GM21381 (cell line): ENCODE measurements at regions not wholly inside any gene's neighbourhood (a gene's known extent, or its start where the extent isn't known, plus 50 kb on each side); places are given as distances from the start of the nearest gene placed in this dataset.

Experiments
- ATAC-seq: cut with Tn5 transposase; IDR thresholded peaks from one replicate; pipeline ENCODE4 v1.9.1; 2021; ENCODE audit warnings: mild to moderate bottlenecking, moderate library complexity; ENCODE audit not compliant: unreplicated experiment

DNA sequence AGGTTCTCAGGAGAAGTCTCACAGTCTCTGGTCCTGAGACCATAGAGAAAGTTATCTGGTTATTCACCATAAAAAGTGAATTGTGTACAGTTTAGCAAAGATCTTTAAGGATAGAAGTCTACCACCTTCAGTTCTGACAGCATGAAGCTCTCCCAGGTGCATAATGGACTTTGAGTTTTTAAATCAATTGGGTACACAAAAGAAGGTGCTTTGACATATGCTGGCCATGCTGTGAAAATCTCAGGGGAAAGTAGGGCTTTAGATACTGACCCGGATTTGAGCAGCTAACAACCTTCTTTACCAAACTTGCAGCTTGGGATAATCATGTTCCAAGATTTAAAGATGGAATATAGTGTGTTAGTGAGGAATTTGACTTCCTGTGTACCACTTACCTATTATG lies 264.2 kb downstream of the ZSWIM6 start:
- ATAC-seq = no peak

DNA sequence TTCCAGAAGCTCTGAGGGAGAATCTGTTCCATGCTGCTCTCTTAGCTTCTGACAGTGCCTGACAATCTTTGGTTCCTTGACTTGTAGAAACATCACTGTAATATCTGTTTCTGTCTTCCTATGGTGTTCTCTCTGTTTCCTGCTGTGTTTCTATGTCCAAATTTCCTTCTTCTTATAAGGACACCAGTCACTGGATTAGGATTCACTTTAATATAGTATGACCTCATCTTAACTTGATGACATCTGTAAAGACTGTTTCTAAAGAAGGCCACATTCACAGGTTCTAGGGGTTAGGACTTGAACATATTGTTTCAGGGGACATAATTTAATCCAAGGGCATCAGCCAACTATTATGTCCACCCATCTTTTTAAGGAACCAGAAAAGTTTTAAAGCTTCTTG lies 265.6 kb downstream of the ZSWIM6 start:
- ATAC-seq = no peak

DNA sequence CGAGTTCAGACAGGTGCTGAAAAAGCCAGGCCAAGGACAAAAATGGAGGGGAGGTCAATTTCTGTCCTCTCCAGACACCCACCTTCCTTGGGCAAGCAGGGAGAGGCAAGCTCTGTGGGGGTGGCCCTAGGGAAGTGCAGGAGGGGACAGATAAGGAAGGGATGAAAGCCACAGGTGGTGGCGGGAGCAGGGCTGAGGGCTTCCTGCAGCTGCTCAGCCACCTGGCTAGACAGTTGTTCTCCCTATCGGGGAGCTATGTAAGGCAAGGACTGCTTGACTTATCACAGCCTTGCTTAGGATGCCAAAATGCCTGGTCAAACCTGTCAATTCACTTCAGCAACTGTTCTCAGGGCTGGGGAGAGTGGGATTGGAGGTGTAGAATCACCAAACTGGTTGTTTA lies 266.1 kb downstream of the ZSWIM6 start:
- no peak for ATAC-seq

DNA sequence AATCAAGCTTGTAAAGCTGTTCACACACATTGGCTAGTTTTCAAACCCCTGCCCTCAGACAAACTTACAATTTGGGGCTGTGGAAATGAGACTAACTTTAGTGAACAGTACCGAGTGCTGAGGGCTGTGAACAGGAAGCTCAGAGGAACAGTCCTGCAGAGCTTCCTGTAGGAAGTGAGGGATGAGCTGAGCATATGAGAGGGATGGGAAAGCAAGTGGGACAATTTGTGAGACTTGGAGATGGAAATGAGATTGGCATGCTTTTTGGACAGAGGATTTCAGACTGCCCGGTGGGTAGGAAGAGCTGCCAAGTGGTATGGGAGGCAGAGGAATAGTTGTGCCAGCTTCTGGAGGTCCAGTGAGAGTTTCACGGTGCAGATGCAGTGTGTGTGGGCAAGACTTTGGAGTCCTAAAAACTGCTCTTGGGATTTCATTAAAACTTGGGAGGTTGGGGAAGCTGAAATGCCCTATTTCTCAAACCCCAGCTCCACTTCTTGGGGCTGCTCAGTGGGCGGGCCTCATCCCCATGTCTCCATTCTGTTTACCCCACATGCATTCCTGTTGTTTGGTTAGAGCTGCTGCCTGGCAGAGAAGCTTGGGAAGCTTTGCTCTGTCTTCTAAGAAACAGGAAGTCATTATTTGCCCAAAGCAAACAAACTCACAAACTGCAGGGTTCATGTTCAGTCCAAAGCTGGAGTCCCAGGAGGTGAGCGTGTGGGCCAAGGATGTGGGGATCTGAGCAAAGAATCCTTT lies 267.5 kb downstream of the ZSWIM6 start:
- no peak for ATAC-seq

DNA sequence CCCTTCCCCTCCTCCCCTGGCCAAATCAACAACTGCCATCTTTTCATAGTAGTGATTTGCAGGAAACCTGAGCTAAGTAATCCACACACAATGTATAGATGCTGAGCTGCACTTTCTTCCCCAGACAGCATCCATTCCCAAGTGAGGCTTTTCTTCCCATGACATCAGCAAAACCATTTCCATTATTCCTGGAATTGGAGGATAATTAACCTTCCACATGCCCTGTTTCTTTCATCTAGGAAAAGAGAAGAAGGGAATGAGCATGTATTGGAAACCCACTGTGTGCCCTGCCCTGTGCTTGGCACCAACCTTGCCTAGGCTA lies 268.0 kb downstream of the ZSWIM6 start:
- no peak for ATAC-seq

- ATAC-seq = no peak
Measured at GRCh38 chr5:61600945-61601511, 269.0 kb downstream of the ZSWIM6 start.

DNA sequence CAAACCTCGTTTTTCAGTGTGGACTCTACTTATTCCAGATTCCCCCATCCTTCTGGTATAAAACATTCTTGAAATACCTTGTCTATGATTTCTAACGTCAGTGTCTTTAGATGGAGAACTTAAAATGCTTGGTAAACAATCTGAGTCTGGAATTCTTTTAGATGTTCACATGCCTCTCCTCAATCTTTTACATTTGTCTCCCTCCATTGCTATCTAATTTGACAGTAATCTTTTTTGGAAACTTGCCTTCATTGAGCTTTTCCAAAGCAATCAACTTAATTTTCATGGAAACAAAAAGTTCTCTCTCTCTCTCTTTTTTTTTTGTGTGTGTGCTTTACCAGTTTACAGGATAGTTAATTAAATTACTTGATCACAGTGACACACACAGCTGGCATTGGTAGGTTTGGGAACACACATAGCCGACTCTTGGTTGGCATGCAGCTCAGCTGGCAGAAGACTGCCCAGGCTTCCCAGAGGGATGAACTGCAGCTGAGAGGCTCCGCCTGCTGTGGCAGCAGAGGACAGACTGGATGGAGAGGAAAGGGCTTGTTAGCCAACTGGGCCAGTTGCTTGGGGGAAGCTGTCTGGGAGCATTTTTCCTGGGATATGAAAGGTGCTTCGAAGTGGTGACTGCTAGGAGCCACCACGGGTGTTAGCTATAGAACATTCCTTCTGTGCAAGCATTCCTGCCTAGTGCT lies 271.3 kb downstream of the ZSWIM6 start:
- no peak for ATAC-seq

DNA sequence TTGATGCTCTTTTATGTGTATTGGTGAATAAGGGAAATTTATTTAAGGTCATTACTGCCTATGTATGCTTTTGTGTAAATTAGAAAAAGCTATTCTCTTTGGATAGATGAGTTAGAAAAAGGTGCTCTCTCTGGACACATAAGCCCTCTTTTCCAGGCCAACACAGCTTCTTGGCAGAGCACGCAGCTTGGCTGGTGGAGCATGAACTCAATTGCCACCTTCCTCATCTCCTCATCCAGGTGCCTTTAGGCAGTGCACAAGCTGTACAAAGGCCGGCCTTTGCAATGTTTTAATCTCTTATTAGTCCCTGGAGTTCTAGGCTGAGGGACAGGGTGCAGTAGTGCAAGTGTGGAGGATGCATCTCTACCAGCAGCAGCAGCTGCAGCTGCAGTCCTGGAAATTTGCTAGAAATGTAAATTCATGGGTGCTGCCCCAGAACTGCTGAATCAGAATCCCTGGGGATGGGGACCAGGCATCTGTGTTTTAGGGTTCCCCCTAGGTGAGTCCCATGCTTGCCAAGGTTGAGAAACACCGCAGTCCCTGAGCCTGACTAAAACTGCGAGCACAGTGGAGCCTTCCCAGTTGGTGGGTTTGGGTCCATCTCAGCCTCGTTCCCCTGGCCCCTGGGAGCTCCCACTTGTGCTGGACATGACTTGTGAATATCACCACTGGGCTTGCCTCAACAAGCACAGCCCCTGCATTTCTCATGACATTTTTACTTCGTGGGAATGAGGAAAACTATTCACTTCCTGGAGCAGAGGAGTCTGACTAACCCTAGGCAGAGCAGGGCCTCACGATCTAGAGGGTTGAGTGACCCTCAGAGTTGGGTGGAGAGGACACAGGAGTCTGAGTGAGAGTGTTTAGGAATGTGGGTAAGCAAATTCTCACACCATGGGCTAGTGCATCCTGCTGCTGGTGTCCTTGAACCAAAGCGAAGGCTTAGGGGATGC lies 272.3 kb downstream of the ZSWIM6 start:
- no peak for ATAC-seq

GRCh38 chr5:61609840-61610677 lies 278.0 kb downstream of the ZSWIM6 start:
- ATAC-seq = no peak

DNA sequence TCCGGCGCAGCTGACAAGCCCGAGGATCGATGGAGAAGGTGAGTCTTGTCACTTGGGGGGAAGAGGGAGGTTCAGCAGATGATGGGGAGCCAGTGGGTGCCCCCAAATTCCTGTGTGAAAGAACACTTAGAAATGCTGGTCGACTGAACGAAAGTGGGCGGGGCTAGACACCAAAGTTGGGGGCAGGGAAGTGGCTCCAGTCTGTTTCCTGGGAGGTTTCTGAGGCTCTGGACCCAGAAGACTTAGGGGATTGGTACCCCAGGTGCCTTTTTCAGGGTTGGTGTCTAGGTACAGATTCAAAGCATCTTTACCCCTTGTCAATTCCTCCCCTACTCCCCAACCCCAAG lies 278.6 kb downstream of the ZSWIM6 start:
- no peak for ATAC-seq

GRCh38 chr5:61612431-61612830 lies 280.4 kb downstream of the ZSWIM6 start:
- ATAC-seq = no peak

GRCh38 chr5:61613679-61614078 lies 281.6 kb downstream of the ZSWIM6 start:
- ATAC-seq = no peak

- ATAC-seq = no peak
Measured at GRCh38 chr5:61614606-61615005, 282.5 kb downstream of the ZSWIM6 start.

DNA sequence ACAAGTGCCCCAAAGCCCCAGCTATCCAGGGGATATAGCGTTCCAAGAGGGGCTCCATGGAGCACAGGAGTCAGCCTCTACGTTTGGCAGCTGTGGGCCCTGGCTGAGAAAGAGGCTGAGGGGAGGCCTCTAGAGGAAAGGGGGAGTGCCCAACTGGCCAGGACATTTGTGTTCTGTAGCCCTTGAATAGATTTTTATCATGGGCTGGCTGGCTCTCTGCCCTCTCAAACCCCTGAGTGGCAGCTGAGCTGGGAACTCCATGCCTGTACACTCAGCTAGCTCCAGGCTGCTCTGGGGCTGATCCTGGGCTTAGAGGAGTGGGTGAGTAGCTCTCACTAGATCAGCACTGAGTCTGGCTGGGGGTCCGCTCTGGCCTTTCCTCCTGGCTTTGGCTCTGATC lies 285.0 kb downstream of the ZSWIM6 start:
- no peak for ATAC-seq

DNA sequence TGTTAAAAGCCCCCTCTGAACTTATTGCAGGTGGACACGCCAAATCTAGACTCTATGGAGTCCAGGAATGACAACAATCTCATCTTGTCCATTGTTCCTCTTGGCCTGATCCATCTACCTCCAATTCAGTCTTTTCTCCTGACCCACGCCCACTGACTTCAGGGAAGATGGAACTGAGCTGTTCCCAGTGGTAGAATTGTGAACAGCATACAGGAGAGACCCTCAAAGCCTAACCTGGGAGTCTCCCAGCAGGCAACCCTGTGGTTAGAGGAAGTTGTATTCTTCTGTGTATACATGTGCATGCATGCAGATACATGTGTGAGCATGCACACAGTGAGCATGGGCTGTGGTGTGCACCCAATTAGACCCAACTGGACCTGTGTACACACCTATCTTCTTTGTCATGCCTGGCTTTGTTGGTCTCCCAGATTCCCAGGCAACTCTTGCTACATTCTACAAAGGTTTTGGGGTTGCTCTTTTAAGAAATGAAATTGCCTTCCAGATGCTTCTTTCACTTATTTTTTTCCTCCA lies 286.0 kb downstream of the ZSWIM6 start:
- no peak for ATAC-seq

GRCh38 chr5:61618577-61618976 lies 286.5 kb downstream of the ZSWIM6 start:
- no peak for ATAC-seq

GRCh38 chr5:61619289-61619688 lies 287.2 kb downstream of the ZSWIM6 start:
- no peak for ATAC-seq

- no peak for ATAC-seq
Measured at GRCh38 chr5:61619777-61620518, 287.9 kb downstream of the ZSWIM6 start.

DNA sequence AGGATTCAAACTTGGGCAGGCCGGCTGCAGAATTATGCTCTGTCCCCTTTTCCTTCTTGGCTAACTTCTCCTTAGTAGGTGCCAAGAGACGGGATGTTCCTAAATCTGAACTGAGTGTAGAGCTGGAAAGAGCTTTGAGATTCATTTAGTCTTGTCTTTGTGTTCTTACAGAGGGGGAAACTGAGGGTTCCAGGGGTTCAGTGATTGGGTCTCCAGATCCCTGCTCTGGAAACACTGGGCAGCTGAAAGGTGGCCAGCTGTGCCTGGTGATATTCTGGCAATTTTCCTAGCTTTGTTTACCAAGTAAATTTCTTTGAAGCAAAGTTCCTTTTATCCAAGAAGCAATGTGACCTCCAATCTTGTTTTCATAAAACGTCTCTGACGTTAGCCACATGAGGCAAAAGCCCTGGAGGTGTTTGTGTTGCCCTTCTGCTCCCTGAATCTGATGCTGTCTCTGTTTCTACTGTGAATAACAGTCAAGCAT lies 288.7 kb downstream of the ZSWIM6 start:
- no peak for ATAC-seq
